DMS 273 (cell line): ENCODE measurements at regions not wholly inside any gene's neighbourhood (a gene's known extent, or its start where the extent isn't known, plus 50 kb on each side); places are given as distances from the start of the nearest gene placed in this dataset.

Experiments used
- DNase-seq: peaks from one replicate; lab custom pipeline; 2025; ENCODE audit not compliant: unreplicated experiment; lab: John Stamatoyannopoulos, UW

DNA sequence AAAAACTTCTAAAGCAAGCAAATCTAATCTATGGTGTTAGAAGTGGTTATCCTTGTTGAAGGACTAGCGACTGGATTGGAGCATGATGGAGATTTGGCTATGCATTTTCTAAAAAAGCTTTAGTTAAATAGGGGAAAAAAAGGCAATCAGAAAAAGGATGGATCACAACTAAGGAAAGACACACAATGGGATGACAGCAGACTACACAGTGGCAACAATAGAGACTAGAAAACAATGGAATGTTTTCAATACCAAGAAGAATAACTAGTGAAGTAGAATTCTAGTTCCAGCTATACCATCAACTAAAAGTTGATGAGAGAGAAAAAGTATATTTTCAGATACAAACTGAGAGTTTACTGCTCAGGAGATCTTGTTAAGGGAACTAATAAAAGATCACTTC is 605.8 kb downstream of the PTPRU start:
- DNase-seq: no peak

DNA sequence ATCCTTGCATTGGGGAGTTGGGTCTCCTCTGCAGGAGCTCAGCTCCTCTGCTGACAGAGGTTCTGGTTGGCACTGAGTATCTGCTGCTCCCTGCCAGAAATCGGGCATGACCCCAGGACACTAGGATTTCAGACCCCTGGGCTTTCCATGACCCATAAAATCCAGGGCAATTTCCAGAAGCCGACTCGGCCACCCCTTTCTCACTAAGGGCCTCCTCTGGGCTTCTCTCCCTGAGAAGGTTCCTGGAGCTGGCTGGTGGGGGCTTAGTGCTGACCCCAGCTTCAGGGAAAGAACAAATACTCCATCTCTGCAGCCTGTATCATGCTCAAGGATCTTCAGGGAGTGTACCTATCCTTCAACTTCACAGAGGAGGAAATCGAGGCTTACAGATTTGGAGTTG is 603.4 kb downstream of the PTPRU start:
- DNase-seq: no peak

DNA sequence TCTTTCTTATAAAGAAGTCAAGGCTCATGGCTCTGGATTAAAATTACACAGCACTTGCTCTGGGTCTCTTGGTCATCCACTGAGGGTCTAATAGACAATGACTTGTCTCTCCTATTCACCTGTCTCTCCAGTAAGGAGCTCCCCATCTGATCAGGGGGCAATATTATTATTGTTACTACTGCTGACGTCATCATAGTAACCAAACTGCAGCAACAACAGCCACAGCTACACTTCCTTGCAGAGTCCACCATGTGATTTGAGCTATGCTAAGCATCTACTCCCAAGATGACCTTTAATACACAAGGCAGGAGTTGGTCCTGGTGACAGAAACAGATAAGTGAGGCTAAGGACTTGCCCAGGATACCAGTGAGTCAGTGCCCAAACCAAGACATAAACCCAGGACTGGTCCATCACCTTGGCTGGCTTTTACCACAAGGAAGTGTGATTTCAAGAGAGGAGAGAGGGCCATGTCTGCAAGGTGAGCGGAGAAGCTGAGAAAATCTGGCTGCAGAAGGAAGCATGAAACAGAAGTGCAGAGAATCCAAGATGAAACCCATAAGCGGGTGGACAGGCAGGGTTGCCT is 602.5 kb downstream of the PTPRU start:
- no peak for DNase-seq

DNA sequence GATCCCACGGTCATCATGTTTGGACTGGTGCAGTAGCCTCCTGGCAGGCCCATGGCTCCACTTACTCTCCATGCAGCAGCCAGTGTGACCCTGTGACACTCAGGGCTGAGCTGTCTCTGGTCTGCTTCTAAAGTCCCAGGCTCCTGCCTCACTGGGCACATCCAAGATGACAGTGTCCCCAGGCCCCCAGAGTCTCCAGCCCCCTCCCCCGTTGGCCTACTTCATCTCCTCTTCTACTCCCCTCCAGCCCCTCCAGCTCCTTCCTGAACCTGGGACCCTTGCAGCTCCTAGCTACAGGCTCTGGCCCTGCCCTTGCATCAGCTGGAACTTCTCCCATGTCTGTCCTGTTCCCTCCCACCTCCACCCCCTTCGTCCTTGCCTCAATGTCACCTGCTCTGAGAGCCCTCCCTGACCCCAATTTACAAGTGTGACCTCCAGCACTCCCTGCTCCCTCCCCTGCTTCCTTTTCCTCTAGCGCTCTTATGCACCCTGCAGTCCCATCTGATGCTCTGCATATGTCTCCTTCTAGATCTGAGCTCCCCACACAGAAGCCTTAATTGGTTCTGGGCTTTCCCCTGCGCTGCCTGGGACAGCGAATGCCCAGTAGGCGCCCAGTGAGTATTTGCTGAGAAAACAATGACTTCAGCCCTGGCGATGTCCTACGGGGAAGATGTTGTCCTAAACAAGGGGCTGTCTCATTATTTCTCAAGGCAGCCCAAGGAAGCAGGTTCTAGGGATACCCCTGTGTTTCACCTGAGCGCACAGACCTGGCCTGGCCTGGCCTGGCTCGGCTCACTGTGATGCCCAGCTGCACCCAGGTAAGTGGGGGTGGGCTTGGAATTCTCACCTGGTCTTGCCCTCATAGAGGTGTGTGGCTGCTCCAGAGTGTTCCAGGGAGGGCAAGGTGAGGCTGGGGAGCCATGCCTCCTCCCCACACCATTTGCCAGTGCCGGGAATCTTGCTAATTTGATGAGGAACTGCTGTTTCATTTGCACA is 600.6 kb downstream of the PTPRU start:
- DNase-seq: no peak

DNA sequence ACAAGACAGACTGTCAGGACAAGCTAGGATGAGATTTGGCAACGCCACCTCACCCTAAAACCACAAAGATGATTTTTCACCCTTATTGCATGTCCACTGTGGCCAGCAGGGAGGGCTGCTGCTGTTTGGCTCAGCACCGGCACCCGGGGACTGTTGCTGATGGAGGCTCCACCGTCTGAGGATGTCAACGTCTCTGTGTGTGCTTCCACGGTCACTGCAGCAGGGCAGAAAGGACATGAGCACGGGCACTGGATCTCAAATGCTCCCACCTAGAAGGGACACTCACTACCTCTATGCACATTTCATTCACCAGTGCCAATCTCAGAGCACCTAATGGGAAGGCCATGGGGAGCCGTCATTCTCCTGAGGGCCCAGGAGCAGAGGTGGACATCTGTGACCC is 599.6 kb downstream of the PTPRU start:
- DNase-seq: no peak

DNA sequence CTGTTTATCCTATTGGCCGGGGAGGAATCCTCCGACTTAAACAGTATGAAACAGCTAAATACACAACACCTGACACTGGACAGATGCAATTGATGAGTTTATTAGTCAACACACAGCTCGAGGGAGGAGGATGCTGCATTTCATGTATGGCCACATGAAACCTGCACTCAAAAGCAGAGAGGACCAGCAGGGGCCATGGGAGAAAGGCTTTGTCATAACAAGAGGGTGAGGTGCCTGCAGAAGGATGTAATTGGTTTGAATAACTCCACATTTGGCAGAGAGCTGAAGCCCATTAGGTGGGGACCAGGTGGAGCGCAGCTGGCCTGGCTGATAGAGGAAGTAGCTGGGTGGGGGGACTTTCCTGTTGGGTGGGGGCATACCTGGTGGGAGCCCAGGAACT is 599.1 kb downstream of the PTPRU start:
- no peak for DNase-seq

DNA sequence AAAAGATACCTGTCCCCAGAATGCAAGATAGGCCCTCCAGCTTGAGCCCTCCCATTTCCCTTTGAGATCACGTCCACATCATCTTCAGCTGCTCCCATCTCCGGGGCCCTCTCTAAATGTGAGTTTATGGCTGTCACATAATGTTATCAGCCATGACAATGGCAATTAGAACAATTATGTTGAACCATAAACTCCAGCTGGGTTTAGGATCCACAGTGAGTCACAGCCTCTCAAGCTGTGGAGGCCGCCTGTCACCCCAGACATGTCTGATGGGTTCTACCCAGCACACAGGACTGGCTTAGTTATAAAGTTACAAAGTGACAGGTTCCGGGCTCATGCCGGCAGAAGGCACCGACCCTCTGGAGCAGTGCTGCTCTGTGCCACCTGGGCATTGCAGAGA is 597.3 kb downstream of the PTPRU start:
- no peak for DNase-seq

DNA sequence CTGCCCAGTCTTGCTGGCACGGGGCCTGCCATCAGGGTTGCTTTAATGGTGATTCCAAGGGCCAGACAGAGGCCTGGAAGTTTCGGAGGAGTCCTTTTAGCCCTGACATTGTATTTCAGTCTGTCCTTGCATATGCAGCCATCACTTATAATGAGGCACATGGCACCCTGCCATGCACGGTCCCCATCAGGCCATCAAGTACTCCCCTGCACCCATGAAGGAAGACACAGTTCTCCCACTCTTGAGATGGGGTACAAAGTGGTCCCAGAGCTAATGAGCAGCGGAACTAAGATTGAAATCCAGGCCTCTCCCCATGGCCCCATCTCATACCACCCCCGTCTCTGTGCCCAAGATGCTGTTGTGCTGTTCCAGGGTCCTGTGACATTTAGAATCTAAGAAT is 596.6 kb downstream of the PTPRU start:
- no peak for DNase-seq

DNA sequence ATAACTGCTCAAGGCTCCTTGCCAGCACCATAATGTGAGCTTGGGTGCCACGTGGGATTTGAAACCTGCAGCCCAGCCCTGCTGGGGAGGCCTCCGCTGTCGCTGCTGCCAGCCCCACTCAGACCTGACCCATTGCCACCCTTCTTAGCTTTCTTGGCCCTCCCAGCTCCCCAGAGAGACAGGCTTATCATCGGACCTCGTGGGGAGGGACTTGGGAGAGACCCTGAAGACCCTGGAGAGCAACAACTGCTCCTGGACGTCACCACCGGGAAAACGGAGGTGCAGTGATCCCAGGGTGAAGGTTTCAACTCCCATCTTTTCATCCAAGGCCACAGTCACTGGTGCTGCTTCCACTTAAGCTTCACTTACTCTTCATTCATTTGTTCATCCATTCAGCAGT is 596.1 kb downstream of the PTPRU start:
- no peak for DNase-seq

DNA sequence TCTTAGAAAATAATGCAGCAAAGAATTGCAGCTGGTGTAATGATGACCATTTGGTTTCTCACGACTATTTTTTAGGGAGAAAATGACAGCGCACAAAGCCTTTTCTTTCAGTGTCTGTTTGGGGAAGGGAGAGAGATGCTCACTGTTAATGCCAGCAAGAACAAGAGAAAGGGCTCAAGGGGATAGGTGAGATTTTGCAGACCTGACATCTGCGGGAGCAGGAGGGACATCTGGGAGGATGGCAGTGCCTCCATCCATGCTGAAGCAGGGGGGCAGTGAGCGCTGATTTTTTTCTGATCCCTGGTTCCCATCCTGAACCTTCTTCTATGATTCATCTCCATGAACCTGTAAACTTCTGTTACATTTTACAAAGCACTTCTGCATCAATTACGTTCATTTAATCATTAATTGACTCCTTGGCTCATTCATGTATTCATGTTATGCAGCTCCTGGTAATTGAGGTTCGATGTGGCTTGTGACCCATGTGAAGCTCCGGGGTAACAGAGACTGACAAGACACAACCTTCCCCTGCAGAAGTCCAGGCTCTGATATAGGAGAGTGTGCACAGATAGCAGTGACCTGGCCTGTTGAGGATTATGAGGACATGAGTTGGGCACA is 595.3 kb downstream of the PTPRU start:
- DNase-seq: no peak

DNA sequence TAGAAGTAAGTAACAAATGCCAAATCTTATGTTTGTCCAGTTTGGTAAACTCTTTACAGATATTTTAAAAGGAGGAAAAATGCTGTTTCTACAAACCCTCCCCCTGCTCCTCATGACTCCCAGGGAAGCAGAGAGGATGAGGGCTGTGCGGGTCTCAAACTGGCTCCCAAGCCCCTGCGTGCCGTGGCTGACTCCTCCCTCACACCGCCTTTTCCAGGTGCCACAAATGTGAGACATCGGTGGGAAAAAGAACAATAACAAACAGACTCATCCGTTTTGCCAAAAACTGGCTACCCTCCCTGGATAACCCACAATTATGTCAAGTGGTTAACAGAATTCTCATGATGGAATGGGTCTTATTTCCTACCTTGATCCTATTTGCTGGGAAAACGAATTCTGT is 594.6 kb downstream of the PTPRU start:
- no peak for DNase-seq

DNA sequence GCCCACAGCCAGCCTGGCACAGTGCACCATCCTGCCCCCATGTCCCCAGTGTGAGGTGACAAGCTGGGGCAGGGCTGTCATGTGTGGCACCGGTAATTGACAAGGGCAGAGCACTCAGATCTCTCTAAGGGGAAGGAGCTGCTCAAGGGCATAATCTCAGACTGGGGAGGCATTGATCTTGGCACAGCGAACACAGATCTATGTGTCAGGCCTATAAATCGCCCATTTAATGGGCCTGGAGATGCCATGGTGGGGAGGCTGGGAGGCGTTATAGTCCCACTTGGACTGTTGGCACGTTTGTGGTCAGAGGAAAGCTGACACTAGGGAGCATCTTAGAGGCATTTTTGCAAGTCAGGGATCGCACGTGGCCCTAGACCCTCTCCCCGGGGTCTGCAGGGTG is 594.1 kb downstream of the PTPRU start:
- DNase-seq: no peak

DNA sequence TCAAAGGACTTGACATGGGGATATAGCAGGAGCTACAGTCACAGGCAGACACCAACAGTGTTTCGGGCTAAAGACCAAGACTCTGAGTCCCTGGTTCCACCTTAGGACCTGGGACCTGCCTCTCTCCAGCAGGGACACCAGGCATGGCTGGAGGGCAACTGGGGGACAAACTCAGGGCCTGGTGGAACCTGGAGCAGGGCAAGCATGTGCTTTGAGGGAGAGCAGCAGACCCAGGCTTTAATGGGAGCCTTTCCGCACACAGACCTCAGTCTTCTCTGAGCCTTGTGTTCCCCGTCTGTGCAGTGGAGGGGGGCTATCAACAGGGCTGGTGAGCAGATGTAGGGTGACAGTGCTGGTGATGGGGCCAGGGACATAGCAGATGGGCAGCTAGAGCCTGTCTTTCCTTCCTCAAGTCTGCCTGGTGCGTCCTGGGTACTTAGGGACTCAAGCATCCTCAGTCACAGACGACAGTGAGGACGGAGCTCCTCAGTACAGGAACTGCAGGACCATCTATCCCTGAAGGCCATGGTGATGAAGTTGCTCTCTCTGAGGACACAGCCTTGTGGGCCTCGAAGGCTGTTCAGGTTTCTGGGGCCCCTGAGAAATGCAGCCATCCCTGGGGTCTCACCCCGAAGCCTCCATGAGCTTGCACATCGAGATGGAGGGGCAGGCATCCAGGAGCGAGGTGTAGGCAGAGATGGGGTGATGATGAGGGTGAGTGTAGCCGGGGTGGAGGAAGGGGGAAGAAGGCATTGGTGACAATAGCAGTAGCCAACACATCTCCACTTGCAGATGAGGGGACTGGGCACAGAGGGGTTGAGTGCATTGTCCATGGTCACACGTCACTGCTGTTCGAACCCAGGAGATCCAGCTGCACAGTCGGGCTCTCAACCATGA is 593.4 kb downstream of the PTPRU start:
- no peak for DNase-seq

DNA sequence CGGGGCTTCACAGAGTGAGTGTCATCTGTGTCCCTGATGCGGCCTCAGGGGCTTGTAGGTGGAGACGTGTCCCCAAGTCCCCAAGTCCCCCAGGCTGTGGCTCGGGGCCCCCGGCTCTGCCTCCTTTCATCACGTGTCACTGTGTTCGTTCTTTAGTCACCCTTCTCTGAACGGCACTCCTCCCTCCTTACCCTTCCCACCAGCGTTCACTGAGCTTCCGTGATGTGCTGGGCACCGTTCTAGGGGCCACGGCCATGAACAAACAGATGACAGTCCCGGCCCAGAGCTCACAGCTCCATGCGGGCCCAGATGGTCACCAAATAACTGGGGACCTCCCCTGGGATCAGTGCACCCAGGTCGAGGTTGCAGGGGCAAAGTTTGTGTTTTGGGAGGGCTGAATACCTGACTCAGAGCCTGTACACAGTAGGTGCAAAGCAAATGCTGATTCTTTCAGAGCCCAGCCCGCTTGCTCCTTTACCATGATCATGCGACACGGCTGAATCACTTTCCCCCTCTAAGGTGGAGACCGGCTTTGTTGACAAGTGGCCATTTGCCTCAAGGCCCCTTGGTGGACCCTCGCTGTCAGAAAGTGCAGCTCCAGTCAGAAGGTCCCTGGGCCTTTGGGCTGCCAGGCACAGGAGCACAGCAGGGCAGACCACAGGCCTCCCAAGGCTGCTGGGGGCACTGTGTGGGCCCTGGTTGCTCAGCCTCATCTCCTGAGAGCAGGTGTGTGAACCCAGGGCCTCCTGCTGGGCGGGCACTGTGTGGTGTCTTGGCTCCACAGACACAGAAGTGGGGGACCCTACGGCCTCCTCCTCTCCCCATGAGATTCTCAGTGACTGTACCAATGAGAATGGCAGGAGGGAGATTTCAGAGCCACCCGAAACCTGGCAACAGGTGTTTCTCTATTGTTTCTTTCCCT is 592.5 kb downstream of the PTPRU start:
- DNase-seq: no peak

DNA sequence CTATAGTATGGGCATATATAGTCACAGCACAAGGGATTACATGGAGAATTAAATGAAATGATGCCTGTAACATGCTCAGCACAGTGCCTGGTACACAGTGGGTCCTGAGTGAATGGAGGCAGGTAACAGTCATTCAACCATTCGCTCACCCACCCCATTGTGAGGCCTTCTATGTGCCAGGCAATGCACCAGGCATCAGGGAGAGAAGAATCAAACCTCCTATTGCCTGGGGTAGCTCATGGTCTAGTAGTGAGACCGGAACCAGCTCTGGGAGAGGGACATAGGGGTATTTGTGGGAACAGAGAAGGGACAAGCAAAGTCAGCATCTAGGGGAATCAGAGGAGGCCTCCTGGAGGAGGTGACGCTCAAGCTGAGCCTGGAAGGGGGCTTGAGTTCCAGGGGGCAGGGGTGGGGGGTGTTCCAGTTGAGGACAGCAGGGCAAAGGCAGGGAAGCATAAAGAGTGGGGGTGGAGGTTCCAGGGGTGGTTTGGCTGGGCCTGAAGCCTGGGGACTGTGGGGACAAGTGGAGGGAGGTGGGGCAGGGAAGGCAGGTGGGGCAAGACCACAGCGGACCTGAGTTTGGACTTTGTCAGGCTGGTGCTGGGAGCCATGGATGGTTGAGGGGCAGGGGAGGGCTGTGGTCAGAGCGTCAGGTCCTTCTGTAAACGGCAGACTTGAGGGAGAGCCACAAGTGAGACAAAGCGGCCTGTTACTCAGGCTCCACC is 591.6 kb downstream of the PTPRU start:
- DNase-seq: no peak

DNA sequence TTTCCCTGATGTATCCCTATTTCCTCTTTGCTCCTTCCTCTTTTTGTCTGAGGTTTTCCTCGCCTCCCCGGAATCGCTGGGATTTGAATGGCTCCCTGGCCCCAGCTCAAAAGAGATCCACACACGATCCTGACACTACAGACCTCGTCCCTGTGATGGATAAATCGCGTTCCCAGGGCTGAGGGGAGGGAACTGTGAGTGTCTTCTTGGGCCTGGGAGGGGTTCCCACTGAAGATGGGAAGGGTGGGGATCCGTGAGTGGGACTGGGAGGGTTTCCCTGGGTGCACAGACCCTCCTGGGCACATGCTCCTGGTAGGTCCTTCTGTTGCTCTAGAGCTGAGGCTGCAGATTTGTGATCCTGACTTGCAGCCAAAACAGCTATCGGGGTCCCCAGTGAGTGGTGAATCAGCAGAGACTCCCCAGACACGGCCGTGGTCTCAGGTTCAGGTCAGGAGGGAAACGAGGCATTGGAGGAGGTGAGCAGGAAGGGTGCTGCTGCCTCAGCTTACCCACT is 591.0 kb downstream of the PTPRU start:
- no peak for DNase-seq

DNA sequence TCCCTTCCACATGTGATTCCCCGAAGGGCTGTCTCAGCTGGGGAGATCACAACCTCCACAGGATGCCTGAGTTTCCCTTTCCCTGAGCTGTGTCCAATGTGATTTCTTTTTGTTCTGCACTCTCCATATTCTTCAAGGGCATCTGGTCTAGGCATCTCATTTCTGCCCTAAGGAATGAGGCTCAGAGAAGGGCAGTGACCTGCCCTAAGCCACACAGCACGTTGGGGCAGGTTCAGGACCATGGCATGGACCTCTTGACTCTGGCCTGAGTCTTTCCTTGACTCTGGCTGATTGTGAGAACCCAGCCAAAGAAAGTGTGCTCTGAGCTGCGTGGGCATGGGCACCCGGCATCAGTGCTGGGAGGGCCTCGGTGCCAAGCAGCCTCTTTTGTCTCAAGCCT is 590.3 kb downstream of the PTPRU start:
- DNase-seq: no peak

DNA sequence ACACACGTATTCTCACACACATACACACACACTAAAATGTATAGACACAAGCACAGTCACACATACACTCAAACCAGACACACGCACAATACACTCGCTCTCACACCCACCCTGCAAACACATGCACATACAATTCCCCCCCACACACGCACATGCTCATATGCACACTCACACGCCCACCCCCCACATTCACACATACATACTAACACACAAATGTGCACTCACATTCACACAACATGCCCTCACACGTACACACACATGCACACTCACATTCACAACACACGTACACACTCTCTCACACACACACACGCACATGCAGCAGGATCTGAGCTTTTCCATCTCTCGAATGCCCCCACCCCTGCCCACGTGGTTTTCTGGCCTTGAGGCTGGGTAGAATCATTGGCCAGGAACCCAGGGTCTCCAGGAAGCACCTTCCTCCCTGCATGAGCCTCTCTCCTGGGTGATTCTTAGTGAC is 589.7 kb downstream of the PTPRU start:
- DNase-seq: no peak
